Erythroblast (primary cell): ENCODE measurements at regions not wholly inside any gene's neighbourhood (a gene's known extent, or its start where the extent isn't known, plus 50 kb on each side); places are given as distances from the start of the nearest gene placed in this dataset.

Experiments
- GATA1 ChIP-seq: IDR thresholded peaks from 2 replicates; pipeline ENCODE4 v1.6.1; 2011; ENCODE audit warnings: low read depth, mild to moderate bottlenecking, control low read depth, low read length, moderate library complexity
- POLR2A ChIP-seq: IDR thresholded peaks from 2 replicates; pipeline ENCODE4 v1.6.1; 2011; ENCODE audit warnings: mild to moderate bottlenecking, low read length

- TF ChIP-seq POLR2A (no peak), GATA1 (no peak)
Observed at GRCh38 chr2:37767959-37768925, 96.8 kb upstream of the CDC42EP3 start.
